NCI-H1048 (cell line): ENCODE measurements at regions not wholly inside any gene's neighbourhood (a gene's known extent, or its start where the extent isn't known, plus 50 kb on each side); places are given as distances from the start of the nearest gene placed in this dataset.
"Not testable (repeated sequence)": the region's sequence is repeated elsewhere in the genome, so short reads cannot be mapped to it uniquely, and the experiment has no call there.

Source experiments
- DNase-seq: peaks from one replicate; lab custom pipeline; 2025; lab: John Stamatoyannopoulos, UW

GRCh38 chr10:52599551-52600200 lies 172.9 kb downstream of the MBL2 start:
- peak; percentile 34 for DNase-seq

- DNase-seq = not testable (repeated sequence)
Observed at GRCh38 chr10:52604131-52604530, 168.5 kb downstream of the MBL2 start.

- no peak for DNase-seq
Observed at GRCh38 chr10:52609071-52609470, 163.5 kb downstream of the MBL2 start.

- DNase-seq = no peak
Observed at GRCh38 chr10:52609626-52610240, 162.9 kb downstream of the MBL2 start.

GRCh38 chr10:52615331-52615730 lies 157.3 kb downstream of the MBL2 start:
- no peak for DNase-seq

- no peak for DNase-seq
Observed at GRCh38 chr10:52615756-52616394, 156.7 kb downstream of the MBL2 start.

GRCh38 chr10:52616395-52616764 lies 156.2 kb downstream of the MBL2 start:
- DNase-seq = no peak

GRCh38 chr10:52617346-52617745 lies 155.2 kb downstream of the MBL2 start:
- DNase-seq = no peak

- no peak for DNase-seq
Observed at GRCh38 chr10:52619052-52619451, 153.5 kb downstream of the MBL2 start.

GRCh38 chr10:52621635-52622079 lies 150.9 kb downstream of the MBL2 start:
- DNase-seq = no peak

GRCh38 chr10:52623761-52624160 lies 148.8 kb downstream of the MBL2 start:
- DNase-seq = no peak

- DNase-seq = no peak
Observed at GRCh38 chr10:52627279-52627678, 145.3 kb downstream of the MBL2 start.

- DNase-seq = no peak
Observed at GRCh38 chr10:52631146-52631545, 141.4 kb downstream of the MBL2 start.

- no peak for DNase-seq
Observed at GRCh38 chr10:52631648-52632047, 140.9 kb downstream of the MBL2 start.

- DNase-seq = no peak
Observed at GRCh38 chr10:52632591-52632990, 140.0 kb downstream of the MBL2 start.

- no peak for DNase-seq
Observed at GRCh38 chr10:52633266-52633665, 139.3 kb downstream of the MBL2 start.

GRCh38 chr10:52635651-52636050 lies 136.9 kb downstream of the MBL2 start:
- no peak for DNase-seq

- DNase-seq = no peak
Observed at GRCh38 chr10:52636874-52637273, 135.7 kb downstream of the MBL2 start.

GRCh38 chr10:52637592-52637991 lies 135.0 kb downstream of the MBL2 start:
- no peak for DNase-seq

- DNase-seq = no peak
Observed at GRCh38 chr10:52639652-52640051, 132.9 kb downstream of the MBL2 start.

GRCh38 chr10:52642208-52642607 lies 130.4 kb downstream of the MBL2 start:
- no peak for DNase-seq

GRCh38 chr10:52644373-52645186 lies 128.0 kb downstream of the MBL2 start:
- DNase-seq = no peak
